ENCODE measurements at regions not wholly inside any gene's neighbourhood (a gene's known extent, or its start where the extent isn't known, plus 50 kb on each side); places are given as distances from the start of the nearest gene placed in this dataset.

GRCh38 chr11:38562562-38562961 is 1964.5 kb upstream of the RAG2 start:
- TF ChIP-seq EZH2 (IDR thresholded peaks at IDR 0.05; ENCODE audit: insufficient read depth, poor library complexity, severe bottlenecking) (no peak), EZH2phosphoT487 (IDR thresholded peaks at IDR 0.05; ENCODE audit: insufficient read depth, low read depth) (no peak)

Measured in GM23248 (cell line).